ENCODE measurements at regions not wholly inside any gene's neighbourhood (a gene's known extent, or its start where the extent isn't known, plus 50 kb on each side); places are given as distances from the start of the nearest gene placed in this dataset.
"Not testable (repeated sequence)": the region's sequence is repeated elsewhere in the genome, so short reads cannot be mapped to it uniquely, and the experiment has no call there.

DNA sequence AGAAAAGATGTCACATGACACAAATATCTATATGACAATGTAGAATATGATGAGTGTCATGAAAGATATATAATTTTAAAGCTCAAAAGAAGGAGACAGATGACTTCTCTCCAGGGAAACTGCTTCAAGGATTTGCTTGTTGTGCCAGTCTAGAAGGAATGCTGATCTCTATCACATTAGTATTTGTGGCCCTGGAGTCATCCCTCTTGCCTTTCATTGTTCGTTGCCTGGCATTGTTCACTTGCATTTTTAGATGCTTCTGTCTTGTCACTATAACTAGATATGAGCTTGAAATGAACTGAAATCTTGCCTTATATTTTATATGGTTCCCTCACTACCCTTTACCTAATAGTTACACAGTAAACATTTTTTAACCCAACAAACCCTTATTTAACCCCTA, 207.5 kb downstream of the ZNF608 start:
- no peak for DNase-seq

- no peak for DNase-seq
These were observed 208.2 kb downstream of the ZNF608 start for GRCh38 chr5:124538191-124538590.

- DNase-seq: no peak
These were observed 208.9 kb downstream of the ZNF608 start for GRCh38 chr5:124537522-124537921.

DNA sequence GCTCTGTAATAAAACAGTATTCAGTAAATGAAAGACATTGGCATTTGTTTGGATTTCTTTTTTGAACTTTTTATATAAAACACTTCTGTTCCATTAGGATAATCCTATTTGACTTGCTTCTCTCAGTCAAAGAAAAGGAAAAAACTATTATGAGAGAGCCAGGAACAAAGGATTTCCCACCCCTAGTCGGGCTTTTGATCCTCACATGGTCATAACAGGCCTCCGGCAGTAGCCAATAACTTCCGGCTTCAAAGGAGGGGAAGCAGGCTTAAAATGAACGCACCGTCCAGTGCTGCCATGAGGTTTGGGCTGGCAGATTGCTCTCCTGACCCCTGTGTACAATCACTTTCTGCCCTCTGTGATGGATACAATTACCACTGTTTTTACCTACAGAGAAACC, 209.3 kb downstream of the ZNF608 start:
- DNase-seq: no peak

GRCh38 chr5:124536333-124536732, 210.1 kb downstream of the ZNF608 start:
- no peak for DNase-seq

DNA sequence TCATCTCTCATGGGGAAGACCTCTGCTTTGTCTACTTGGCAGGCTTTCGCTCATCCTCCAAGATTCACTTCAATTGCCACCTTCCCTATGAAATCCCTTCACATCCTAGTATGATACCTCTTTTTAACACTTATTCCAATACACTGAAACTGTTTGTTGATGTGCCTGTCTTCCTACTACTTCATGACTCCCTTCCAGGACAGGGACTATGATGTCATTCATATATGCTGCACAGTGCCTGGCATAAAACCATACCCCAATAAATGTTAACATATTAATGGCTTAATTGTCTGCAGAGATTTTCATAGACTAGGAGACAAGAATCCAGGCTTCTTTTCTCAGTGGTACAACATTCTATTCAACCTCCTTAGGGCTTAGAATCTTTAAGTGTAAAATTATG, 215.5 kb downstream of the ZNF608 start:
- DNase-seq: no peak

DNA sequence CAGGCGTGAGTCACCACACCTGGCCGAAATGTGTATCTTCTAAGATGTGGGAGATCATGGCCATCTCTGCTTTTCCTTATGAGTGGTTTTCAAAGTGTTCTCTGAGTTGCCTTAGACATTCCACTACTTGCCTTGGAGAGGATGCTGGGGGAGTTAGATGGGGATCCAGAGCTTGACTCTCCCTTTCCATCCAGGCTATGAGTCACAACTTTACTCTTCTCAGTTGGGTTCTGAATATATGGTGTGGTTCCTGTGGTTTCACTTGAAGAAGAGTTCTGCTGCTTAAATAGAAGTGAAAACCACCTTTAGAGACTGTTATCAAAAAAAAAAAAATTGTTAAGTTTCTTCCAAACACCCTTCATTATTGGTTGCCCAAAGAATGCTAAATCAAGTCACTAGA, 217.6 kb downstream of the ZNF608 start:
- DNase-seq: no peak

GRCh38 chr5:124527220-124527991, 219.0 kb downstream of the ZNF608 start:
- no peak for DNase-seq

GRCh38 chr5:124526079-124526478, 220.4 kb downstream of the ZNF608 start:
- not testable (repeated sequence) for DNase-seq

- DNase-seq: no peak
These were observed 221.7 kb downstream of the ZNF608 start for GRCh38 chr5:124524552-124525232.

- DNase-seq: no peak
These were observed 222.5 kb downstream of the ZNF608 start for GRCh38 chr5:124523897-124524296.

DNA sequence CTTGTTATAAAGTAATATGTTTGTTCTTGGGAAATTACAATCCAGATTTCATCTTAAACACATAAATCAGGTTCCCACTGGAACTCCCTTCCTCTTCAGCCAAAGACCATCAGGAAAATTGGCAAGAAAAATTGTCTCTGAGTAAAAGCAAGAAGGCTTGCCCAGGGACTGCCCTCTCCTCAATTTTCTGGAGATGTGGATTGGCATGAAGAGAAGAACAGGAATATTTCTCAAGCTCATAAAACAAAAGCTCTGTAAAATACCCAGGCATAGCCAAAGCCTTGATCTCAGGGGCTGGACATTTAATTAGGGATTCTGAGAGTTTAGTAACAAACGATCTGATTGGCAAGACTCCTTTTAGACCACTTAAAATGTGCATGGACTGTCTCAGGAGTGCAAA, 223.4 kb downstream of the ZNF608 start:
- DNase-seq: no peak

DNA sequence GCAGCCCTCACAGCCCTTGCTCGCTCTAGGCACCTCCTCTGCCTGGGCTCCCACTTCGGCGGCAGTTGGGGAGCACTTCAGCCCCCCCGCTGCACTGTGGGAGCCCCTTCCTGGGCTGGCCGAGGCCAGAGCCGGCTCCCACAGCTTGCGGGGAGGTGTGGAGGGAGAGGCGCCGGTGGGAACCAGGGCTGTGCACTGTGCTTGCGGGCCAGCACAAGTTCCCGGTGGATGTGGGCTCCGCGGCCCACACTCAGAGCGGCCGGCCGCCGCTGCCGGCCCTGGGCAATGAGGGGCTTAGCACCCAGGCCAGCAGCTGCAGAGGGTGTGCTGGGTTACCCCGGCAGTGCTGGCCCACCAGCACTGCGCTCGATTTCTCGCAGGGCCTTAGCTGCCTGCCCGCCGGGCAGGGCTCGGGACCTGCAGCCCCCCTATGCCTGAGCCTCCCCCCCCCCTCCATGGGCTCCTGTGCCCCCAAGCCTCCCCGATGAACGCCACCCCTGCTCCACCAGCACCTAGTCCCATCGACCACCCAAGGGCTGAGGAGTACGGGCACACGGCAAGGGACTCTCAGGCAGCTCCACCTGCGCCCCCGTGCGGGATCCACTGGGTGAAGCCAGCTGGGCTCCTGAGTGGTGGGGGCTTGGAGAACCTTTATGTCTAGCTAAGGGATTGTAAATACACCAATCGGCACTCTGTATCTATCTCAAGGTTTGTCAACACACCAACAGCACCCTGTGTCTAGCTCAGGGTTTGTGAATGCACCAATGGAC, 224.8 kb downstream of the ZNF608 start:
- DNase-seq: no peak

DNA sequence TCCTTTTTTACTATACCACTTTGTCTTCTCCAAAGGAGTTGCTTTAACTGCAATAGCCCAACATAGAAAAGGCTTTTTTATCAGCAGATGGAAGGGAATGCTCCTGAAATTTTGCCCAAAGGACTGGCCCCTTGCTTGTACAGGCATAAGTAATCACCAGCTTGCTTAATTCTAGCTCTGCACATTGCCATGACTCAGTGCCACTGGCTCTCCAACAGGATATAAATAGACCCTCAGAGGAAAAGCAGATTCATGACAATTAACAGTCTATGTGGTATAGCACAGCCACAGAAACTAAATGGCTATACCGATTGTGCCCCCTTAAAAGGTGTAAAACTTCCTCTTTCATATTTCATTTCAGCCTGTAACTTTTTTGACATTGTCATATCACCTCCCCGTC, 227.0 kb downstream of the ZNF608 start:
- no peak for DNase-seq

- DNase-seq: no peak
These were observed 229.9 kb downstream of the ZNF608 start for GRCh38 chr5:124516567-124516966.

- DNase-seq: no peak
These were observed 230.8 kb downstream of the ZNF608 start for GRCh38 chr5:124515497-124516245.

- no peak for DNase-seq
These were observed 231.5 kb downstream of the ZNF608 start for GRCh38 chr5:124514956-124515355.

GRCh38 chr5:124512952-124513632, 233.3 kb downstream of the ZNF608 start:
- no peak for DNase-seq

DNA sequence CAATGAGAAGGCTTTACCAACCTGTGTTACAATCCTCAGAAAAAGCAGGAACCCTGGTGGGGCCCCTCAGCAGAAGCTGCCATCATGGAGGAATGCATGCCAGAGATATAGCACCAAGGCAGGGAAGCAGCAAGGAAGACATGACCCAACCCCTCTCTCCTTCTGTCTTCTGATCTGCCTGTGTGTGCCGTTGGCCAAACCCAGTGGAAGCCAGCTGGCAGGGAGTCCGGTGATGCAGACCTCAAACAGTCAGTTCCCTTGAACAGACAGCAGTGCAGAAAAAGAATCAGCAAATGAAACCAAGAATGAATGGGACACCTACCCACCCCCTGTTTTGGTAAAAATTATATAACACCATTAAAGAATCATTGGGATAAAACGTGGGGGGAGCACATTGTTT, 234.2 kb downstream of the ZNF608 start:
- DNase-seq: no peak

- DNase-seq: no peak
These were observed 234.6 kb downstream of the ZNF608 start for GRCh38 chr5:124511791-124512190.

GRCh38 chr5:124507688-124508087, 238.8 kb downstream of the ZNF608 start:
- DNase-seq: no peak
